A673 (cell line): ENCODE measurements at regions not wholly inside any gene's neighbourhood (a gene's known extent, or its start where the extent isn't known, plus 50 kb on each side); places are given as distances from the start of the nearest gene placed in this dataset.

Experiments used
- BruUV-seq: library from RNA; stranded (reverse); fragments of 400-500 nt; replicated peaks from 2 replicates; lab custom pipeline; 2021; lab: Mats Ljungman, UMichigan
- CTCF ChIA-PET: fragments of 300-600 bp; sonication (Branson Sonifier 250); formaldehyde crosslinking; loops from one replicate; lab custom pipeline; 2022; ENCODE audit warnings: antibody characterized with exemption; lab: Charles Lee
- POLR2A ChIA-PET: fragments of 300-600 bp; sonication (Branson Sonifier 250); formaldehyde crosslinking; loops from one replicate; lab custom pipeline; 2022; ENCODE audit warnings: antibody characterized with exemption; ENCODE audit not compliant: low non-redundant PET; lab: Charles Lee
- DNase-seq: peaks from one replicate; pipeline ENCODE4 v3.0.0-alpha.2; 2015; ENCODE audit warnings: low spot score
- H3K27ac ChIP-seq: fragments of 200-600 bp; sonication (generic); 2 replicates; pipeline ENCODE4 v1.5.1; 2016; ENCODE audit warnings: mixed run types, low read depth, mild to moderate bottlenecking, mixed read lengths, antibody characterized with exemption, low read length; ENCODE audit not compliant: poor library complexity, severe bottlenecking
- H3K27me3 ChIP-seq: fragments of 200-600 bp; sonication (generic); replicated peaks from 2 replicates; pipeline ENCODE4 v1.6.1; 2017; ENCODE audit warnings: mixed run types, low read depth, mild to moderate bottlenecking, mixed read lengths, antibody characterized with exemption, low read length; ENCODE audit not compliant: insufficient read depth, poor library complexity
- H3K36me3 ChIP-seq: fragments of 200-600 bp; sonication (generic); 2 replicates; pipeline ENCODE4 v1.6.1; 2016; ENCODE audit warnings: mixed run types, mild to moderate bottlenecking, mixed read lengths, antibody characterized with exemption, low read length; ENCODE audit not compliant: insufficient read depth, poor library complexity, severe bottlenecking
- H3K4me1 ChIP-seq: fragments of 200-600 bp; sonication (generic); 2 replicates; pipeline ENCODE4 v1.6.1; 2017; ENCODE audit warnings: mixed run types, mild to moderate bottlenecking, mixed read lengths, antibody characterized with exemption, low read length; ENCODE audit not compliant: insufficient read depth, poor library complexity, severe bottlenecking
- H3K4me3 ChIP-seq: fragments of 200-600 bp; sonication (generic); 2 replicates; pipeline ENCODE4 v1.5.1; 2016; ENCODE audit warnings: low read depth, mixed run types, mild to moderate bottlenecking, mixed read lengths, low read length; ENCODE audit not compliant: poor library complexity, severe bottlenecking
- H3K9me3 ChIP-seq: fragments of 200-600 bp; sonication (generic); 2 replicates; pipeline ENCODE4 v1.6.1; 2016; ENCODE audit warnings: mixed run types, low read depth, mild to moderate bottlenecking, mixed read lengths, antibody characterized with exemption, low read length; ENCODE audit not compliant: poor library complexity, severe bottlenecking
- CTCF ChIP-seq: fragments of 300-800, 200-600 bp; sonication (generic); conservative IDR thresholded peaks from 2 replicates; pipeline ENCODE4 v1.5.1; 2017; ENCODE audit warnings: low read depth, mild to moderate bottlenecking, antibody characterized with exemption, low read length, moderate library complexity, mixed read lengths
- EZH2 ChIP-seq: fragments of 200-600 bp; sonication (generic); IDR thresholded peaks from 2 replicates; pipeline ENCODE4 v1.6.1; 2017; ENCODE audit warnings: borderline replicate concordance, low read depth, mild to moderate bottlenecking, mixed read lengths, antibody characterized with exemption, low read length; ENCODE audit not compliant: poor library complexity, severe bottlenecking
- intact Hi-C: fragments of 100-400 bp; cut with micrococcal nuclease; formaldehyde crosslinking; loops from one replicate; pipeline ENCODE4 v1.10.0; 2022; ENCODE audit not compliant: unreplicated experiment

DNA sequence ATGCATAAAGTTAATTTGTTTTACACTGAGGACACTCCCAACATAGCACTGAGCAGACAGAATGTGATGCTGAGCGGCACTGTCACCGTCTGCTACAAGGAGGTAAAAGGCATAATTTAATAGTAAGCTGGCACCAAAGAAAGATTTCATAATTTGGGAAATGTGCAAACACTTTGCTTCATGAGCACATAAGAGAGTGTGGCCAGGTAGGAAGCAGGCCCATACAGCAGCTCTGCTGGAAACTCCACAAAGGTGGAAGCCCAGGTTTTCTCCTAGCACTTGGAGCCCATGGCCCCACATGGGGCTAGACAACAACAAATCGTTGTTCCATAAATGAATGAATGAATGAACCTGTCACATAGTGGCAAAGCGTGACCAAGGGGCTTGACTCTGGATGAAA is 68.5 kb upstream of the CACNA2D3 start:
- DNase-seq, result no peak
- intact Hi-C loops, result no loop called here
- H3K27ac ChIP-seq, result no peak overlapping the region
- H3K27me3 ChIP-seq, result no peaks in the 10 kb centered on the region
- H3K4me3 ChIP-seq, result no peak overlapping the region
- CTCF ChIA-PET, result no interaction called here
- H3K36me3 ChIP-seq, result no peaks in the 10 kb centered on the region
- BruUV-seq, result no TSS peak
- POLR2A ChIA-PET, result no interaction called here
- H3K4me1 ChIP-seq, result no peaks in the 10 kb centered on the region
- no peaks in the 10 kb centered on the region for H3K9me3 ChIP-seq
- TF ChIP-seq EZH2, result no peak
- TF ChIP-seq CTCF, result no peak

DNA sequence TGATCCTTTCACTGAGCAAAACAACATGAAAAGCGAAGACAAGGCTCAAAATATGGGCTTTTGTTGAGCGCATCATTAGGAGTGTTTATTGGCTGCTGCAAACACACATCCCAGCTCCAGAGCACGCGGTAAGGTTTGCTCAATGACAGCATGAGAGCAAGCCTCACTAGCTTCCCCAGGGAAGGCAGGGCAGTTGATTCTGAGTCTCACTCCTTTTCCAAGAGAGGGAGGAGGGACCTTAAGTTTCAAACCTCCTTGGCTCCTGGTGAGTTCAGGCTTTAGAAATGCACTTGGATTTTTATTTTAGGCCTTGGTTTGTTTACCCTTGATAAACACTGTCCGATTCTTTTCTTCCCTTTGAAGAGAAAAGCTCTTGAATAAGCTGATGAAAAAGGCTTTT is 69.1 kb upstream of the CACNA2D3 start:
- Histone ChIP-seq H3K27ac (no peak overlapping the region), H3K36me3 (no peaks in the 10 kb centered on the region), H3K4me1 (no peaks in the 10 kb centered on the region), H3K27me3 (no peaks in the 10 kb centered on the region), H3K4me3 (no peak overlapping the region), H3K9me3 (no peaks in the 10 kb centered on the region)
- intact Hi-C loops, result no loop called here
- no peak for DNase-seq
- no TSS peak for BruUV-seq
- ChIA-PET POLR2A (no interaction called here), CTCF (no interaction called here)
- TF ChIP-seq CTCF (no peak), EZH2 (no peak)

DNA sequence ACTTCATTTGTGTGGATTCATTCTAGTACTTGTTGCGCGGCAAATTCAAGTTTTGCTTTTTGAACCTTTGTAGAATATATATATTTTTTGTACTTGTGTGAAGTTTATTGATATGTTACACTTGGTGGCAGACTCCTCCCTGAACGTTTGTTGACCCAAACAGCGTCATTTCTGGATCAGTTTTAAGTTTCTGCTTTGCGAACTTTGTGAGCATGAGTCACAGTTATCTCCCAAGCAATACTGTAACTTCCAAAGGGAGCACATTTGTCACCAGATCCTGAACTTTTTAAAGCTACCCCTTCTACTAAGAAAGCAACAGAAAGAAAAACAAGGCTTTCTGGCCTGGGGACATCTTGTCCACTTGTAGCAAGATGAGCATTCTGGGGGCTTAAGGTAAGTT is 74.8 kb upstream of the CACNA2D3 start:
- CTCF ChIA-PET, result no interaction called here
- no peak for DNase-seq

More for the DNA sequence above, 74.8 kb upstream of the CACNA2D3 start:
- Histone ChIP-seq H3K9me3 (no peaks in the 10 kb centered on the region), H3K27me3 (no peaks in the 10 kb centered on the region), H3K4me1 (no peaks in the 10 kb centered on the region), H3K27ac (no peak overlapping the region), H3K4me3 (no peak overlapping the region), H3K36me3 (no peaks in the 10 kb centered on the region)
- BruUV-seq, result no TSS peak
- no peak for TF ChIP-seq CTCF
- intact Hi-C loops, result no loop called here
- POLR2A ChIA-PET, result no interaction called here
